GM12872 (cell line): ENCODE measurements at regions not wholly inside any gene's neighbourhood (a gene's known extent, or its start where the extent isn't known, plus 50 kb on each side); places are given as distances from the start of the nearest gene placed in this dataset.

Experiments
- CTCF ChIP-seq: IDR thresholded peaks from 3 replicates; pipeline ENCODE4 v1.5.1; 2011; ENCODE audit warnings: low read depth, mild to moderate bottlenecking, low read length, moderate library complexity; ENCODE audit not compliant: insufficient read depth

- TF ChIP-seq CTCF, result no peak
These were observed 182.2 kb upstream of the KIT start for GRCh38 chr4:54475546-54475945.

GRCh38 chr4:54482529-54483200 is 175.1 kb upstream of the KIT start:
- no peak for TF ChIP-seq CTCF

GRCh38 chr4:54484383-54484782 is 173.4 kb upstream of the KIT start:
- TF ChIP-seq CTCF, result no peak

- TF ChIP-seq CTCF, result no peak
These were observed 170.3 kb upstream of the KIT start for GRCh38 chr4:54487491-54487890.

- no peak for TF ChIP-seq CTCF
These were observed 163.9 kb upstream of the KIT start for GRCh38 chr4:54493862-54494261.

GRCh38 chr4:54495091-54495490 is 162.7 kb upstream of the KIT start:
- no peak for TF ChIP-seq CTCF

- TF ChIP-seq CTCF, result no peak
These were observed 162.1 kb upstream of the KIT start for GRCh38 chr4:54495641-54496040.
